ENCODE measurements at regions not wholly inside any gene's neighbourhood (a gene's known extent, or its start where the extent isn't known, plus 50 kb on each side); places are given as distances from the start of the nearest gene placed in this dataset.

- no peak for TF ChIP-seq ZNF740 (CRISPR knock-in tag; IDR thresholded peaks at IDR 0.05)
- TF ChIP-seq ZNF740 (tag; IDR thresholded peaks at IDR 0.05) = no peak
- TF ChIP-seq NR0B1 (IDR thresholded peaks at IDR 0.05; ENCODE audit: partially characterized antibody) = no peak
- TF ChIP-seq UBTF (IDR thresholded peaks at IDR 0.05; ENCODE audit: borderline replicate concordance in 1 of 2, low read depth in 2 of 2, low read length in 2 of 2) = no peak
- no peak for TF ChIP-seq ZNF830 (CRISPR knock-in tag; IDR thresholded peaks at IDR 0.05)
- no peak for TF ChIP-seq PRDM10 (IDR thresholded peaks at IDR 0.05; ENCODE audit: partially characterized antibody)
- TF ChIP-seq BACH1 (tag; IDR thresholded peaks at IDR 0.05) = no peak
- no peak for TF ChIP-seq SRSF7 (optimal IDR thresholded peaks at IDR 0.05; ENCODE audit: low read depth, low read length)
- TF ChIP-seq STAT5A (IDR thresholded peaks at IDR 0.05; ENCODE audit: borderline replicate concordance, low read length) = no peak
- TF ChIP-seq IRF2 (CRISPR knock-in tag; IDR thresholded peaks at IDR 0.05) = no peak
These were observed 119.1 kb downstream of the LRATD1 start (continued) for GRCh38 chr2:14751581-14751980.

All from K562 (cell line).